Progenitor cell of endocrine pancreas (in vitro differentiated cells): ENCODE measurements at regions not wholly inside any gene's neighbourhood (a gene's known extent, or its start where the extent isn't known, plus 50 kb on each side); places are given as distances from the start of the nearest gene placed in this dataset.

Source experiments
- DNase-seq: peaks from one replicate; pipeline ENCODE4 v3.0.0; 2021; ENCODE audit warnings: low spot score; ENCODE audit not compliant: unreplicated experiment
- H3K27ac Mint-ChIP-seq: 2 replicates; pipeline ENCODE4 v1.8.0; 2021; ENCODE audit warnings: mild to moderate bottlenecking, moderate library complexity, mixed read lengths
- H3K27me3 Mint-ChIP-seq: 2 replicates; pipeline ENCODE4 v1.8.0; 2021; ENCODE audit warnings: mixed read lengths
- H3K36me3 Mint-ChIP-seq: 2 replicates; pipeline ENCODE4 v1.8.0; 2022; ENCODE audit warnings: mixed read lengths; ENCODE audit not compliant: insufficient read depth
- H3K4me1 Mint-ChIP-seq: 2 replicates; pipeline ENCODE4 v1.8.0; 2021; ENCODE audit warnings: low read depth, mixed read lengths
- H3K4me3 Mint-ChIP-seq: 2 replicates; pipeline ENCODE4 v1.8.0; 2021; ENCODE audit warnings: low read depth, mild to moderate bottlenecking, moderate library complexity, mixed read lengths
- H3K9me3 Mint-ChIP-seq: 2 replicates; pipeline ENCODE4 v1.8.0; 2021; ENCODE audit warnings: low read depth, mixed read lengths
- CTCF ChIP-seq: fragments of 200-600 bp; sonication (generic); IDR thresholded peaks from one replicate; pipeline ENCODE4 v1.5.0; 2021; ENCODE audit warnings: antibody characterized with exemption, mild to moderate bottlenecking; ENCODE audit not compliant: unreplicated experiment

- TF ChIP-seq CTCF, result no peak
- Mint-ChIP-seq H3K9me3 (peaks cover 10% of the 10 kb centered on the region), H3K27me3 (no peaks in the 10 kb centered on the region), H3K4me3 (no peak overlapping the region), H3K4me1 (no peaks in the 10 kb centered on the region), H3K27ac (no peak overlapping the region), H3K36me3 (no peaks in the 10 kb centered on the region)
- DNase-seq, result no peak
Observed at GRCh38 chr5:136474466-136474865, 109.1 kb upstream of the TRPC7 start.

GRCh38 chr5:136467632-136468031, 102.3 kb upstream of the TRPC7 start:
- Mint-ChIP-seq H3K36me3 (no peaks in the 10 kb centered on the region), H3K4me1 (peaks cover 3% of the 10 kb centered on the region), H3K27ac (no peak overlapping the region), H3K27me3 (no peaks in the 10 kb centered on the region), H3K4me3 (no peak overlapping the region), H3K9me3 (no peaks in the 10 kb centered on the region)
- TF ChIP-seq CTCF, result no peak
- no peak for DNase-seq

GRCh38 chr5:136466041-136466415, 100.7 kb upstream of the TRPC7 start:
- no peaks in the 10 kb centered on the region for H3K9me3 Mint-ChIP-seq
- H3K36me3 Mint-ChIP-seq, result no peaks in the 10 kb centered on the region
- H3K4me1 Mint-ChIP-seq, result peaks cover 3% of the 10 kb centered on the region
- H3K27ac Mint-ChIP-seq, result no peak overlapping the region
- no peak overlapping the region for H3K4me3 Mint-ChIP-seq
- DNase-seq, result no peak
- no peak for TF ChIP-seq CTCF
- H3K27me3 Mint-ChIP-seq, result no peaks in the 10 kb centered on the region

GRCh38 chr5:136458481-136458880, 93.1 kb upstream of the TRPC7 start:
- Mint-ChIP-seq H3K9me3 (no peaks in the 10 kb centered on the region), H3K36me3 (no peaks in the 10 kb centered on the region), H3K4me3 (no peak overlapping the region), H3K27ac (no peak overlapping the region), H3K4me1 (no peaks in the 10 kb centered on the region), H3K27me3 (no peaks in the 10 kb centered on the region)
- DNase-seq, result no peak
- no peak for TF ChIP-seq CTCF

- TF ChIP-seq CTCF, result no peak
- no peak overlapping the region for H3K27ac Mint-ChIP-seq
- H3K36me3 Mint-ChIP-seq, result no peaks in the 10 kb centered on the region
- no peaks in the 10 kb centered on the region for H3K4me1 Mint-ChIP-seq
- no peaks in the 10 kb centered on the region for H3K27me3 Mint-ChIP-seq
- no peak overlapping the region for H3K4me3 Mint-ChIP-seq
- H3K9me3 Mint-ChIP-seq, result no peaks in the 10 kb centered on the region
- no peak for DNase-seq
Observed at GRCh38 chr5:136457390-136458013, 92.2 kb upstream of the TRPC7 start.
